ENCODE measurements at regions not wholly inside any gene's neighbourhood (a gene's known extent, or its start where the extent isn't known, plus 50 kb on each side); places are given as distances from the start of the nearest gene placed in this dataset.

DNA sequence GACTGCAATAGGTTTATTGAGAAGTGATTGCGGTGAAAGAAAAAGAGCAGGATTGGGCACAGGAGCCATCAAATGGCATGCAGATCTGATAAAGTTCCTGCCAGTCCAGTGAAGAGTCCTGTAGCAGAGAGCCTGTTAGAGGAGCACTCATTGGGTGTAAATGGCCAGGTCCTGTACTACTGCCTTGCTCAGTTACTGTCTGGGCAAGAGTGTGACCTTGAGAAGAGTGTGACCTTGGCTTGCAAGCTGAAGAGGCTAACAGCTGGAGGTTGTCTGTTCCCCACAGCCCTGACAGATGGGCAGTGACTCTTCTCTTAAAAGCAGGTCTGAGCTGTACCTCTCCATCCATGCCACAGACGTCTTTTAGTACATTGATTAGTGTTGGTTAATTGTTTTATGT lies 148.6 kb upstream of the SLC38A2 start:
- TF ChIP-seq, protein P1, sequence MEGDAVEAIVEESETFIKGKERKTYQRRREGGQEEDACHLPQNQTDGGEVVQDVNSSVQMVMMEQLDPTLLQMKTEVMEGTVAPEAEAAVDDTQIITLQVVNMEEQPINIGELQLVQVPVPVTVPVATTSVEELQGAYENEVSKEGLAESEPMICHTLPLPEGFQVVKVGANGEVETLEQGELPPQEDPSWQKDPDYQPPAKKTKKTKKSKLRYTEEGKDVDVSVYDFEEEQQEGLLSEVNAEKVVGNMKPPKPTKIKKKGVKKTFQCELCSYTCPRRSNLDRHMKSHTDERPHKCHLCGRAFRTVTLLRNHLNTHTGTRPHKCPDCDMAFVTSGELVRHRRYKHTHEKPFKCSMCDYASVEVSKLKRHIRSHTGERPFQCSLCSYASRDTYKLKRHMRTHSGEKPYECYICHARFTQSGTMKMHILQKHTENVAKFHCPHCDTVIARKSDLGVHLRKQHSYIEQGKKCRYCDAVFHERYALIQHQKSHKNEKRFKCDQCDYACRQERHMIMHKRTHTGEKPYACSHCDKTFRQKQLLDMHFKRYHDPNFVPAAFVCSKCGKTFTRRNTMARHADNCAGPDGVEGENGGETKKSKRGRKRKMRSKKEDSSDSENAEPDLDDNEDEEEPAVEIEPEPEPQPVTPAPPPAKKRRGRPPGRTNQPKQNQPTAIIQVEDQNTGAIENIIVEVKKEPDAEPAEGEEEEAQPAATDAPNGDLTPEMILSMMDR (IDR thresholded peaks at IDR 0.05): no peak
- TF ChIP-seq, protein P2, sequence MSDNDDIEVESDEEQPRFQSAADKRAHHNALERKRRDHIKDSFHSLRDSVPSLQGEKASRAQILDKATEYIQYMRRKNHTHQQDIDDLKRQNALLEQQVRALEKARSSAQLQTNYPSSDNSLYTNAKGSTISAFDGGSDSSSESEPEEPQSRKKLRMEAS (IDR thresholded peaks at IDR 0.05; ENCODE audit: low read depth): no peak
- TF ChIP-seq ELF1 (IDR thresholded peaks at IDR 0.05) (no peak), YY1 (IDR thresholded peaks at IDR 0.05; ENCODE audit: low read depth) (no peak), EP300 (IDR thresholded peaks at IDR 0.05; ENCODE audit: borderline replicate concordance in 1 of 2, low read depth in 1 of 2, low read length in 1 of 2) (no peak)
- TF ChIP-seq, protein P3, sequence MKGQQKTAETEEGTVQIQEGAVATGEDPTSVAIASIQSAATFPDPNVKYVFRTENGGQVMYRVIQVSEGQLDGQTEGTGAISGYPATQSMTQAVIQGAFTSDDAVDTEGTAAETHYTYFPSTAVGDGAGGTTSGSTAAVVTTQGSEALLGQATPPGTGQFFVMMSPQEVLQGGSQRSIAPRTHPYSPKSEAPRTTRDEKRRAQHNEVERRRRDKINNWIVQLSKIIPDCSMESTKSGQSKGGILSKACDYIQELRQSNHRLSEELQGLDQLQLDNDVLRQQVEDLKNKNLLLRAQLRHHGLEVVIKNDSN (IDR thresholded peaks at IDR 0.05; ENCODE audit: borderline replicate concordance, low read depth): no peak
- TF ChIP-seq, protein P4, sequence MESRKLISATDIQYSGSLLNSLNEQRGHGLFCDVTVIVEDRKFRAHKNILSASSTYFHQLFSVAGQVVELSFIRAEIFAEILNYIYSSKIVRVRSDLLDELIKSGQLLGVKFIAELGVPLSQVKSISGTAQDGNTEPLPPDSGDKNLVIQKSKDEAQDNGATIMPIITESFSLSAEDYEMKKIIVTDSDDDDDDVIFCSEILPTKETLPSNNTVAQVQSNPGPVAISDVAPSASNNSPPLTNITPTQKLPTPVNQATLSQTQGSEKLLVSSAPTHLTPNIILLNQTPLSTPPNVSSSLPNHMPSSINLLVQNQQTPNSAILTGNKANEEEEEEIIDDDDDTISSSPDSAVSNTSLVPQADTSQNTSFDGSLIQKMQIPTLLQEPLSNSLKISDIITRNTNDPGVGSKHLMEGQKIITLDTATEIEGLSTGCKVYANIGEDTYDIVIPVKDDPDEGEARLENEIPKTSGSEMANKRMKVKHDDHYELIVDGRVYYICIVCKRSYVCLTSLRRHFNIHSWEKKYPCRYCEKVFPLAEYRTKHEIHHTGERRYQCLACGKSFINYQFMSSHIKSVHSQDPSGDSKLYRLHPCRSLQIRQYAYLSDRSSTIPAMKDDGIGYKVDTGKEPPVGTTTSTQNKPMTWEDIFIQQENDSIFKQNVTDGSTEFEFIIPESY (IDR thresholded peaks at IDR 0.05; ENCODE audit: borderline replicate concordance, low read depth): no peak
